Gastroesophageal sphincter (tissue), 4 donors: ENCODE measurements at regions not wholly inside any gene's neighbourhood (a gene's known extent, or its start where the extent isn't known, plus 50 kb on each side); places are given as distances from the start of the nearest gene placed in this dataset.

Source experiments
- ATAC-seq: fragments of 150-250 bp; one replicate; pipeline ENCODE4 v1.9.1; 2016; ENCODE audit warnings: mild to moderate bottlenecking, moderate library complexity
- H3K27ac ChIP-seq, 4 donors: fragments of 200-600 bp; sonication (generic) in 3 of 4; 1 replicate in 3 of 4; 2 replicates in 1 of 4; pipeline ENCODE4 v1.5.1; 2016 to 2019
- H3K27me3 ChIP-seq: fragments of 200-600 bp; sonication (generic); one replicate; pipeline ENCODE4 v1.5.1; 2019
- H3K36me3 ChIP-seq, 2 donors: fragments of 200-600 bp; sonication (generic); one replicate each; pipeline ENCODE4 v1.5.1; 2019; ENCODE audit warnings: control low read depth in 1 of 2
- H3K4me1 ChIP-seq, 3 donors: fragments of 200-600 bp; sonication (generic); 1 replicate in 2 of 3; 2 replicates in 1 of 3; pipeline ENCODE4 v1.5.1; 2016 to 2019; ENCODE audit warnings: control low read depth in 2 of 3
- H3K4me3 ChIP-seq, 2 donors: fragments of 200-600 bp; sonication (generic); one replicate each; pipeline ENCODE4 v1.5.1; 2019; ENCODE audit warnings: mild to moderate bottlenecking in 1 of 2, moderate library complexity in 1 of 2
- H3K9me3 ChIP-seq, 3 donors: fragments of 200-600 bp; sonication (generic); one replicate each; pipeline ENCODE4 v1.5.1; 2017 to 2019; ENCODE audit warnings: control low read depth in 2 of 3
- EP300 ChIP-seq: sonication (generic); formaldehyde crosslinking; IDR thresholded peaks from one replicate; pipeline ENCODE4 v1.6.1; 2017; ENCODE audit warnings: antibody characterized with exemption, mild to moderate bottlenecking
- POLR2A ChIP-seq, 2 donors: fragments of 450-650 bp; IDR thresholded peaks; one replicate each; pipeline ENCODE4 v1.6.1; 2017; ENCODE audit warnings: antibody characterized with exemption in 2 of 2, mild to moderate bottlenecking in 2 of 2, moderate library complexity in 1 of 2
- POLR2AphosphoS5 ChIP-seq: sonication (generic); formaldehyde crosslinking; IDR thresholded peaks from one replicate; pipeline ENCODE4 v1.6.1; 2017; ENCODE audit warnings: antibody characterized with exemption
- WGBS, 2 donors: methylation state at CpG; one replicate each; pipeline ENCODE4 v1.1.5; 2018; ENCODE audit warnings: low coverage in 1 of 2; 5-methylcytosine and 5-hydroxymethylcytosine counted together
- TF ChIP-seq, protein P1 (sequence below), 4 experiments: fragments of 200-600 bp in 2 of 4; fragments of 450-650 bp in 2 of 4; sonication (generic) in 1 of 4; IDR thresholded peaks; one replicate each; pipeline ENCODE4 v1.5.1; 2017 to 2019; ENCODE audit warnings: antibody characterized with exemption in 4 of 4, mild to moderate bottlenecking in 2 of 4, moderate library complexity in 2 of 4

DNA sequence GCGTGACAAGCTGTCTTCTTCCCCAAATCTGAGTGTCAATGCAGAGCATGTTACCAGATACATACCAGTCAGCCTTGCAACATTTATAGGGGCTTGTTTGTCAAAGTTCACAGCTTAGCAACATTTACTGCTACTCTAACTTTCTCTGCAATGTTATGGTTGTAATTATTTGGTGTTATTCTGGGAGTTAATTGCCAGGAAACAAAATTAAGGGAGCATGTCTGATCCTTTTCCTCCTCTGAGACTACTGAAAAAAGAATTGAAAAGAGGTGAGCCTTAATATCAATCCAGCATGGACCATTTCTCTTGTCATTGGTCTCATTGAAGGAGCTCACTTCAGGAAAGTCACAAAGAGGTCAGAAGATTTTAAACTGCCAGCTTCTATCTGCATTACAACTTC is 465.6 kb upstream of the LINC00305 start:
- ATAC-seq = no peak

DNA sequence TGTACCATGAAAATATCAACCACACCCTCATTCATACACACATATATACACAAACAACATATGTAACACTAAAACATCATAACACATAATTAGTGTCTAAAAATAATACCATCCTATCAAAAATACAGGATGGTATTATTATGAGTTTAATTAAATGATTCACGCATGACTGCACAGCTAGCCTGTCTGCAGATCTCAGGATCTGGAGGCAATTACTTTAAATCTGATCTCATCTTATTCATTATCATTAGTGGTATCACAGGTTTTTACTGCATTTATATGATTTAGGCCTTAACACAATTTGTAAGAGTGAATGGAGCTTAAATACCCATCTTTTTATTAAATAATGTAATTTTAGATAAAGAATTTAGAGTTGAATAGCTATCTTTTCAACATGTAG is 443.4 kb upstream of the LINC00305 start:
- no peak overlapping the region for H3K27ac ChIP-seq
- no peaks in the 10 kb centered on the region for H3K27me3 ChIP-seq
- H3K4me1 ChIP-seq = no peaks in the 10 kb centered on the region
- TF ChIP-seq EP300 (no peak), POLR2A (IDR thresholded peaks at IDR 0.05) (no peak), POLR2AphosphoS5 (no peak)
- no peak overlapping the region for H3K4me3 ChIP-seq
- ATAC-seq = no peak
- no peaks in the 10 kb centered on the region for H3K9me3 ChIP-seq
- no peaks in the 10 kb centered on the region for H3K36me3 ChIP-seq
- WGBS, 2 donors = 90 to 100% methylated on average over 1 of the region's 1 CpG

More for the DNA sequence above, 465.6 kb upstream of the LINC00305 start:
- H3K4me1 ChIP-seq = no peaks in the 10 kb centered on the region
- H3K36me3 ChIP-seq = no peaks in the 10 kb centered on the region
- no peaks in the 10 kb centered on the region for H3K27me3 ChIP-seq
- no peak overlapping the region for H3K27ac ChIP-seq
- TF ChIP-seq, protein P1, sequence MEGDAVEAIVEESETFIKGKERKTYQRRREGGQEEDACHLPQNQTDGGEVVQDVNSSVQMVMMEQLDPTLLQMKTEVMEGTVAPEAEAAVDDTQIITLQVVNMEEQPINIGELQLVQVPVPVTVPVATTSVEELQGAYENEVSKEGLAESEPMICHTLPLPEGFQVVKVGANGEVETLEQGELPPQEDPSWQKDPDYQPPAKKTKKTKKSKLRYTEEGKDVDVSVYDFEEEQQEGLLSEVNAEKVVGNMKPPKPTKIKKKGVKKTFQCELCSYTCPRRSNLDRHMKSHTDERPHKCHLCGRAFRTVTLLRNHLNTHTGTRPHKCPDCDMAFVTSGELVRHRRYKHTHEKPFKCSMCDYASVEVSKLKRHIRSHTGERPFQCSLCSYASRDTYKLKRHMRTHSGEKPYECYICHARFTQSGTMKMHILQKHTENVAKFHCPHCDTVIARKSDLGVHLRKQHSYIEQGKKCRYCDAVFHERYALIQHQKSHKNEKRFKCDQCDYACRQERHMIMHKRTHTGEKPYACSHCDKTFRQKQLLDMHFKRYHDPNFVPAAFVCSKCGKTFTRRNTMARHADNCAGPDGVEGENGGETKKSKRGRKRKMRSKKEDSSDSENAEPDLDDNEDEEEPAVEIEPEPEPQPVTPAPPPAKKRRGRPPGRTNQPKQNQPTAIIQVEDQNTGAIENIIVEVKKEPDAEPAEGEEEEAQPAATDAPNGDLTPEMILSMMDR (IDR thresholded peaks at IDR 0.05) = no peak
- TF ChIP-seq POLR2A (IDR thresholded peaks at IDR 0.05) = no peak
- no peak for TF ChIP-seq EP300
- no peak for TF ChIP-seq POLR2AphosphoS5
- no peak overlapping the region for H3K4me3 ChIP-seq
- H3K9me3 ChIP-seq = no peaks in the 10 kb centered on the region
- WGBS, 2 donors = 60 to 88% methylated on average over 1 of the region's 1 CpG

DNA sequence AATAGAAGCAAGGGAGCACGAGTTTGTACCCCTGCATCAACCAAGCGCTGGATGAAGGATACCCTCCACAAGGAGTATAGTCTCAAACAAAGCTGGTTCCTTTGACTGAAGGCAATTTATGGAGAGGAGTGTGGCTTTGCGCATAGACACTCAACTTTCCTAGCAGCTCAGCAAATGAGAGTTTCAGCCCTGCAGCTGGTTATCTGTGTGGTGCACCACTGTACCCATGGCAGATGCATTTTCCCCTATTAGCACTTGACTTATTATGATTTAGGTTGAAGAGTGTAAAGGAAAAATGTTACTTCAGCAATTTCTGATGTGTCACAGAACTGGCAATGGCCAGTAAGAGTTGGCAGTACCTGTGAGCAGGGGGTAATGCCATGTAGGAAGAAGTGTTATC is 440.1 kb upstream of the LINC00305 start:
- H3K27ac ChIP-seq = no peak overlapping the region
- TF ChIP-seq POLR2A (IDR thresholded peaks at IDR 0.05) (no peak), POLR2AphosphoS5 (no peak), EP300 (no peak)
- TF ChIP-seq, protein P1 (IDR thresholded peaks at IDR 0.05) = no peak
- H3K4me1 ChIP-seq = no peaks in the 10 kb centered on the region
- ATAC-seq = no peak
- no peak overlapping the region for H3K4me3 ChIP-seq
- H3K9me3 ChIP-seq = no peaks in the 10 kb centered on the region
- WGBS, 2 donors = 94 to 100% methylated on average over 1 to 2 of the region's 3 CpGs
- H3K36me3 ChIP-seq = no peaks in the 10 kb centered on the region
- no peaks in the 10 kb centered on the region for H3K27me3 ChIP-seq

DNA sequence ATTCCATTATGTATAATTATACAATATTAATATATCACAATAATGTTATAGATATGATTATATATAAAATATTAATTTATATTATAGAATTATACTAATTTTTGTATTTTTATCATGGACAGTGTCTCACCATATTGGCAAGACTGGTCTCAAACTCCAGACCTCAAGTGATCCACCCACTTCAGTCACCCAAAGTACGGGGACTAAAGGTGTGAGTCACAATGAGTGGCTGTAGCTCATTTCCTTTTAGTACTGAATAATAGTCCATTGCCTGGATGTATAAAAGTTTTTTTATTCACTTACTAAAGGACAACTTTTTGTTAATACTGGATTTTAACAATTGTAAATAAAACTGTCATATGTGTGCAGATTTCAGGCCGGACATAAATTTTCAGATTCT is 417.6 kb upstream of the LINC00305 start:
- no peaks in the 10 kb centered on the region for H3K36me3 ChIP-seq
- H3K4me1 ChIP-seq = no peaks in the 10 kb centered on the region
- H3K4me3 ChIP-seq = no peak overlapping the region
- no peak overlapping the region for H3K27ac ChIP-seq
- no peaks in the 10 kb centered on the region for H3K27me3 ChIP-seq
- ATAC-seq = no peak
- TF ChIP-seq EP300 (no peak), POLR2AphosphoS5 (no peak)
- 65 to 100% methylated on average over 2 of the region's 2 CpGs for WGBS, 2 donors
- H3K9me3 ChIP-seq = no peaks in the 10 kb centered on the region

DNA sequence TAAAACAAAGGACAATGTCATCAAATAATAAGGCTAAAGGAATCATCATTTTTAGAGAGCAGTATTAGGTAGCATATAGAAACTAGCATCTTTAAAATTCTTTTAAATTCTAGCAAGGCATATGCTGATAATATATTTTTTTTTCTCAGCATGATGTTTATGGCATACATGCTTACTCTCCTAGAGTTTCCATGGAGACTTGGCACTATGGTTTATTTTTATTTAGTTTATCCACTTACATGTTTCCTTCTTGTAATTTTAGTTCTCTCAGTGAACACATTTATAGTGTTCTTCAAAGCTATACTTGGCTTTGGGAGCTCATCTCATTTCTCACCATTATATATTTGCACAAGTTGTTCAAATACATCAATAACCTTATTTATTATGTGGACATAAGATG is 413.8 kb upstream of the LINC00305 start:
- H3K4me3 ChIP-seq = no peak overlapping the region
- no peaks in the 10 kb centered on the region for H3K4me1 ChIP-seq
- H3K9me3 ChIP-seq = no peaks in the 10 kb centered on the region
- ATAC-seq = no peak
- H3K36me3 ChIP-seq = no peaks in the 10 kb centered on the region
- no peaks in the 10 kb centered on the region for H3K27me3 ChIP-seq
- H3K27ac ChIP-seq = no peak overlapping the region
- TF ChIP-seq POLR2AphosphoS5 (no peak), EP300 (no peak), POLR2A (IDR thresholded peaks at IDR 0.05) (no peak)
- TF ChIP-seq, protein P1 (IDR thresholded peaks at IDR 0.05) = no peak

DNA sequence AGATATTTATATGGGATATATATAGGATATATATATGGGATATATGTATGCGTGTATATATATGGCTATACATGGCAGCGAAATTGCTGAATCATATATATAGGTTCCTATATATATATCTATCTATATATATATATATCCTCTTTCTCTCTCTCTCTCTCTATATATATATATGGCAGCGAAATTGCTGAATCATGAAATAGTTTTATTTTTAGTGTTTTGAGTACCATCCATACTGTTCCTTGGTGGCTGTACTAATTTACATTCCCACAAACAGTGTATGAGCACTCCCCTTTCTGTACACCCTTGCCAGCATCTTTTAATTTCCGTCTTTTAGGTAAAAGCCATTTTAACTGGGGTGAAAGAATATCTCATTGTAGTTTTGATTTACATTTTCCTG is 397.6 kb upstream of the LINC00305 start:
- Histone ChIP-seq H3K9me3 (no peaks in the 10 kb centered on the region), H3K27me3 (no peaks in the 10 kb centered on the region), H3K27ac (no peak overlapping the region), H3K36me3 (no peaks in the 10 kb centered on the region), H3K4me3 (no peak overlapping the region), H3K4me1 (no peaks in the 10 kb centered on the region)
- TF ChIP-seq POLR2A (IDR thresholded peaks at IDR 0.05) (no peak), POLR2AphosphoS5 (no peak), EP300 (no peak)
- TF ChIP-seq, protein P1 (IDR thresholded peaks at IDR 0.05) = no peak
- 68 to 74% methylated on average over 4 of the region's 4 CpGs for WGBS, 2 donors
- no peak for ATAC-seq
